GM12874 (cell line): ENCODE measurements at regions not wholly inside any gene's neighbourhood (a gene's known extent, or its start where the extent isn't known, plus 50 kb on each side); places are given as distances from the start of the nearest gene placed in this dataset.

ENCODE experiments used
- TF ChIP-seq, protein P1 (sequence below): IDR thresholded peaks from 2 replicates; pipeline ENCODE4 v1.5.1; 2011; ENCODE audit warnings: low read depth, mild to moderate bottlenecking, control low read depth, low read length, moderate library complexity; ENCODE audit not compliant: insufficient read depth

- TF ChIP-seq, protein P1, sequence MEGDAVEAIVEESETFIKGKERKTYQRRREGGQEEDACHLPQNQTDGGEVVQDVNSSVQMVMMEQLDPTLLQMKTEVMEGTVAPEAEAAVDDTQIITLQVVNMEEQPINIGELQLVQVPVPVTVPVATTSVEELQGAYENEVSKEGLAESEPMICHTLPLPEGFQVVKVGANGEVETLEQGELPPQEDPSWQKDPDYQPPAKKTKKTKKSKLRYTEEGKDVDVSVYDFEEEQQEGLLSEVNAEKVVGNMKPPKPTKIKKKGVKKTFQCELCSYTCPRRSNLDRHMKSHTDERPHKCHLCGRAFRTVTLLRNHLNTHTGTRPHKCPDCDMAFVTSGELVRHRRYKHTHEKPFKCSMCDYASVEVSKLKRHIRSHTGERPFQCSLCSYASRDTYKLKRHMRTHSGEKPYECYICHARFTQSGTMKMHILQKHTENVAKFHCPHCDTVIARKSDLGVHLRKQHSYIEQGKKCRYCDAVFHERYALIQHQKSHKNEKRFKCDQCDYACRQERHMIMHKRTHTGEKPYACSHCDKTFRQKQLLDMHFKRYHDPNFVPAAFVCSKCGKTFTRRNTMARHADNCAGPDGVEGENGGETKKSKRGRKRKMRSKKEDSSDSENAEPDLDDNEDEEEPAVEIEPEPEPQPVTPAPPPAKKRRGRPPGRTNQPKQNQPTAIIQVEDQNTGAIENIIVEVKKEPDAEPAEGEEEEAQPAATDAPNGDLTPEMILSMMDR = no peak
Observed at GRCh38 chr9:135347461-135347860, 132.1 kb upstream of the PPP1R26 start.

GRCh38 chr9:135348076-135348787 is 131.3 kb upstream of the PPP1R26 start:
- TF ChIP-seq, protein P1 = no peak

GRCh38 chr9:135348788-135349150 is 130.8 kb upstream of the PPP1R26 start:
- TF ChIP-seq, protein P1 = no peak

DNA sequence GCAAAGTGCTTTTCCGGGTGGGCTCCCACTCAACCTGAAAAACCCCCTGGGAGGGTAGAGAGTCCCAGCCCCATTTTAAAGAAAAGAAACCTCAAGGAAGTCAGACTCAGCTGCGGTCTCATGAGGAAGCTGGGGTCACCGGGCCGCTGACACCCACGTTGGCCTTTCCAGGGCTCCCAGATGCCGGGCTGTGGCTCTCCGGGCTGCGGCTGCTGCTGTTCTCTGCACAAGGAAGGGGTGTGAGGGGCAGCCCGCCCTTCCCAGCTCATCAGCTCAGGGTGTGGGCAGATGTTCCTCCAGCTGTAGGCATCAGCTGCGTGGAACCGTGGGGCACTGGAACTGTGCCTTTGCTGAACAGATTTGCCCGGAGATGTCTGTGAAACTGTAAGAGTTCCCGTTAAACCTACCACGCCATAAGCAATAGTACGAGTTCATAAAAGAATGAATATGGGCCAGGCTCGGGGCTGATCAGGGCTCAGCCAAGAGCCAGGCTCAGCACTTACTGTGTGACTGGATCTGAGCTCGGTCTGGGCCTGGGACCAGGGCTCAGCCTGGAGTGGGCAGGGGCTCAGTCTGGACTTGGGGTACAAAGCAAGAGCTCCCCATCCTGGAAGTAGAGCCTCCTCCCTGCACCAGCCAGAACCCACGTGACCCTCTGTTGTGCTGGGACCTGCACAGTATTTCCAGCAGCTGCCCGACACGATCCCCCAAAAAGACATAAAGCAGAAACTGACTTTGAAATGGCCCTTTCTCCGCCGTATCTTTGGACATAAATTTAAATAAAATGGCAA is 130.2 kb upstream of the PPP1R26 start:
- TF ChIP-seq, protein P1 = no peak

DNA sequence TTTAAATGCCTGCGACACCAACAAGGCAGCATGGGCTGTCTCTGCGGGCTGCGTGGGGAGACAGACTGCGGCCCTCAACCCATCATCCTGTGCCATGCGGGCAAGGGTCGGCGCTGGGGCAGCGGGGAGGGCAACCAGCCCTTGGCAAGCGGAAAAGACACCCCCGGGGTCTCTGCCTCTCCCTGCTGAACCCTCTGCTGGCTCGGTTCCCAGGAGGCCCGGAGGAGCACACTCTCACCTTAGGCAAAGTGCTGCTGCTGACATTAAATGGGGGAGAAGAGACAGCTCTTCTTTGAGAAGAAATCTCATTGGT is 129.6 kb upstream of the PPP1R26 start:
- TF ChIP-seq, protein P1 = no peak

GRCh38 chr9:135353935-135354334 is 125.6 kb upstream of the PPP1R26 start:
- TF ChIP-seq, protein P1 = no peak

- TF ChIP-seq, protein P1 = no peak
Observed at GRCh38 chr9:135355521-135356011, 124.0 kb upstream of the PPP1R26 start.
